Fibroblast of mammary gland (primary cell): ENCODE measurements at regions not wholly inside any gene's neighbourhood (a gene's known extent, or its start where the extent isn't known, plus 50 kb on each side); places are given as distances from the start of the nearest gene placed in this dataset.
"Not testable (repeated sequence)": the region's sequence is repeated elsewhere in the genome, so short reads cannot be mapped to it uniquely, and the experiment has no call there.

ENCODE experiments used
- DNase-seq: peaks from one replicate; pipeline ENCODE4 v3.0.0-alpha.2; 2010; ENCODE audit warnings: low read depth
- H3K4me3 ChIP-seq: 2 replicates; pipeline ENCODE4 v1.5.1; 2011; ENCODE audit warnings: low read depth, mild to moderate bottlenecking, low read length, moderate library complexity; ENCODE audit not compliant: control insufficient read depth
- CTCF ChIP-seq: conservative IDR thresholded peaks from 2 replicates; pipeline ENCODE4 v1.5.1; 2011; ENCODE audit warnings: low read depth, low read length, inconsistent platforms; ENCODE audit not compliant: control insufficient read depth, insufficient read depth

DNA sequence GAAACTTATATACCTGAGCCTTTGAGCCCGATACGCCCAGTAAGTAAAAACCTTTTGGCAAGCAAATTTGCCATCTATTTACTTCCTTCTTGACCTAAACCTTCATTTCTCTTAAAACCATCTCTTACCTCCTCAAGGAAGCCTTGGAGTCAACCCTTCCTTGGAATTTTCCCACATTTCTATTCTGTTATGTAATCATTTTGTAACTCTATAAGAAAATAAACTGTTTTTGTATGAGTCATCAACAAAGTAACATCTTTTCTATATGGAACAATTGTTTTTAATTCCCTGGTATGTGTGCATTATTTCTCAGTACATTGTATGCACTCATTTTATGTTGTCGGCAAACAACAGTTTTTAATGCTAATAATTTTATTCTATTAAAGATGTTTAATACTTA lies 162.0 kb downstream of the TEX36 start:
- DNase-seq: no peak
- TF ChIP-seq CTCF: no peak
- H3K4me3 ChIP-seq: no peak overlapping the region

- DNase-seq, H3K4me3 ChIP-seq: not testable (repeated sequence)
Observed at GRCh38 chr10:125518397-125518796, 164.6 kb downstream of the TEX36 start.

- DNase-seq: no peak
- no peak for TF ChIP-seq CTCF
- no peak overlapping the region for H3K4me3 ChIP-seq
Observed at GRCh38 chr10:125515571-125515970, 167.4 kb downstream of the TEX36 start.

DNA sequence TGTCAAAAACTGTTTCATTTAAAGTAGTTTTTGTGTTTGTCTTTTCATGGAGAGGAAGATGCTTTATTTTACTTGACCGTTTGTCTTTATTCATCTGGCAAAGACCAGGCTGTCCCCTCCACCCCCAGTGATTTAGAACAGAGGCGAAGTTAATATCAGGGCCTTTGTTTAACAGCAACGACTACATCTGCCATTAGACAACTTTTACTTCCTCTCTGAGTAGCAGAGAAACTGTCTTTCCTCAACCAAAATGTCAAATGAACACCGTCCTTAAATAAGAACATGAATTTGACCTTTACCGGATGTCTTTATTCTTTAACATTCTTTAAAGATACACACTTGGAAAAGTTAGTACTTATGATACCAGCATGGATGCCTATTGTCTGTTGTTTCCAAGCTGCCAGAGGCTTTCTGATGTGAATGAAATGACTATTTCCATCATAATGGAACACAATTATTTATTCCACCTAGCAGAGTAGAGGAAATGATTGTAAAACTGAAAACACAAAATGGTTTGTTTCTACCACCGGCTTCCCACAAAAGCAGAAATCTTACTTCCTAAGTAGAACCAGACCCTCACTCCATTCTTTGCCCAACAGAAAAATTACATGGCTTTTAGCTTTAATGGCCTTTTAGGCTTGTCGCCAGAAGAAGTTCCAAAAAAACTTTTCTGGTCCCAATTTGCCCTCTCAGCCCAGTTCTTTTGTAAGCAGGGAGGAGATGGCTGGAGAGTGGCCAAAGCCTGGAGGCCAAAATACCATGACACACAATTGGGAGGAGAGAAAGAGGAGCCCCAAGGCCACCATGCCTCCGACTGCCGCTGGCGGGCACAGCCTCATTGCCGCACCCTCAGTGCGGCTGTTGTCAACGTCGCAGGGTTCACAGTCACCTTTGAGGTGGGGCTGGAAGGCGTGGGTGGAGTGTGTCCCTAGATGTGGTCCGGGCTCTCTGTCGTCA lies 168.5 kb downstream of the TEX36 start:
- H3K4me3 ChIP-seq: no peak overlapping the region
- no peak for TF ChIP-seq CTCF
- DNase-seq: no peak

DNA sequence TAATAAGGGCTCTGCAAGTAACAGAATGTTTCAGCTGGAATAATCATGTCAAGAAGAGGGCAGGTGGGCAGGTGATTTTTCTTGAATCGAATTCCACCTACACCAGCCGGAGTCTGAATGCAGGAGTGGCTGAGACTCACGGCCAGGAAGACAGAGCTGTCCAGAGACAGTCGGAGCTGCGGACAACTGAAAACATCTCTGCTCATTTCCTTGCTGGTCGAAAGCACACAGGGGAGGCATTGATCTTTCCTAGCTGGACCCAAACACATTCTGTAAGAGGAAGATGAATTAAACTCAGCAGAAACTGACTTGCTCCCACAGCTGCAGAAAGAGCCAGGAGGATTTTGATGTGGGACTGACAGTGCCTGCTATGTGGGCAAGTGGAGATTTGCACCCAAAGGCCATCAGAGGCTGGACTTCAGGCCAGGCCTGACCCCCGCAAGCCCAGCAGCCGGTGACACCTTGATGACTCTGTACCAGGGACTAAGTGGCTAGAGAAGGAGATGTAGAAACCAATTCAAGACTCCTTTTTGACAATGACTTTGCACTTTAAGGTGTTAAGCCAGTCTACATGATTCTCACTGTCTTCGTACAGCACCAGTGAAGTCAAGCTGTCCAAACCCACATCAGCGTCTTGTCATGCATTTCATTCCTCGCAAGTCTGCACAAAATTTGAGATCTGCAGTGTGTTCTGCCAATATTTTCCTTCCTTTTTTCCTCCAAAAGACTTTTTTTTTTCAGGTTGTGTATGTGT lies 169.4 kb downstream of the TEX36 start:
- TF ChIP-seq CTCF: no peak
- no peak overlapping the region for H3K4me3 ChIP-seq
- DNase-seq: no peak

GRCh38 chr10:125510998-125511397 lies 172.0 kb downstream of the TEX36 start:
- DNase-seq: no peak
- H3K4me3 ChIP-seq: no peak overlapping the region
- no peak for TF ChIP-seq CTCF

DNA sequence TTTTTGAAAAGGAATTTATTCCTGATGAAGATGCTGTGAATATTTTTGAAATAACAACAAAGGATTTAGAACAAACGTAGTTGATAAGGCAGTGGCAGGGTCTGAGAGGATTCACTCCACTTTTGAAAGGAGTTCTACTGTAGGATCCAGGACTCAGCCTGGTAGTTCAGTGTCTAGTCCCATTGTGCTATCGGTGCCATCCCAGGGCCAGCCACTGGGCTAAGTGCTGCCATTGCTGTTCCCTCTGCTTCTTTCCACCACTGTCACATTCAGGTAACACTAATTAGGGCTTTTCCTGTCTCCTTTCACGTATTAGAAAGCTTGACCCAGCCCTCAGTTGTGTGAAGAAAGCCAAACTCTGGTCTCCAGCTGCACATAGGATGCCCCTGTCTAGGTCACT lies 177.3 kb downstream of the TEX36 start:
- no peak for TF ChIP-seq CTCF
- no peak for DNase-seq
- no peak overlapping the region for H3K4me3 ChIP-seq
